DOHH2 (cell line): ENCODE measurements at regions not wholly inside any gene's neighbourhood (a gene's known extent, or its start where the extent isn't known, plus 50 kb on each side); places are given as distances from the start of the nearest gene placed in this dataset.

ENCODE experiments used
- H3F3A ChIP-seq: fragments of 200-600 bp; sonication (generic), shearing (Covaris generic); 2 replicates; pipeline ENCODE4 v1.6.0; 2016; ENCODE audit warnings: antibody characterized with exemption, mild to moderate bottlenecking; ENCODE audit not compliant: control insufficient read depth, insufficient read depth
- H3K27ac ChIP-seq: fragments of 200-600 bp; sonication (generic); 2 replicates; pipeline ENCODE4 v1.5.1; 2014; ENCODE audit warnings: low read depth, mild to moderate bottlenecking, low read length, moderate library complexity
- H3K27me3 ChIP-seq: fragments of 200-600 bp; sonication (generic); 2 replicates; pipeline ENCODE4 v1.6.1; 2014; ENCODE audit warnings: mild to moderate bottlenecking, low read length, mixed read lengths; ENCODE audit not compliant: control insufficient read depth
- H3K36me3 ChIP-seq: fragments of 200-600 bp; sonication (generic); 2 replicates; pipeline ENCODE4 v1.6.1; 2014; ENCODE audit warnings: mild to moderate bottlenecking, low read length, moderate library complexity, mixed read lengths; ENCODE audit not compliant: control insufficient read depth
- H3K4me1 ChIP-seq: fragments of 200-600 bp; sonication (generic); 2 replicates; pipeline ENCODE4 v1.6.1; 2014; ENCODE audit warnings: mild to moderate bottlenecking, low read length, mixed read lengths; ENCODE audit not compliant: control insufficient read depth
- H3K4me2 ChIP-seq: fragments of 200-600 bp; sonication (generic); 2 replicates; pipeline ENCODE4 v1.6.0; 2014; ENCODE audit warnings: mild to moderate bottlenecking, low read length, moderate library complexity
- H3K4me3 ChIP-seq: fragments of 200-600 bp; sonication (generic); 2 replicates; pipeline ENCODE4 v1.5.1; 2014; ENCODE audit warnings: mild to moderate bottlenecking, low read length, mixed read lengths
- H3K79me2 ChIP-seq: fragments of 200-600 bp; sonication (generic); 2 replicates; pipeline ENCODE4 v1.6.1; 2014; ENCODE audit warnings: mild to moderate bottlenecking, low read length, mixed read lengths; ENCODE audit not compliant: control insufficient read depth
- H3K9me2 ChIP-seq: fragments of 200-600 bp; sonication (generic); replicated peaks from 2 replicates; pipeline ENCODE4 v1.6.1; 2014; ENCODE audit warnings: mild to moderate bottlenecking, low read length, mixed read lengths; ENCODE audit not compliant: control insufficient read depth
- H3K9me3 ChIP-seq: fragments of 200-600 bp; sonication (generic); 2 replicates; pipeline ENCODE4 v1.6.1; 2014; ENCODE audit warnings: antibody characterized with exemption, low read length, mixed read lengths; ENCODE audit not compliant: control insufficient read depth, insufficient read depth
- H4K20me1 ChIP-seq: fragments of 200-600 bp; sonication (generic); 2 replicates; pipeline ENCODE4 v1.6.0; 2014; ENCODE audit warnings: low read depth, mild to moderate bottlenecking, antibody characterized with exemption, low read length, moderate library complexity; ENCODE audit not compliant: control insufficient read depth, insufficient read depth
- CTCF ChIP-seq: fragments of 200-600 bp; sonication (generic); IDR thresholded peaks from one replicate; pipeline ENCODE4 v1.5.1; 2014; ENCODE audit warnings: antibody characterized with exemption, mild to moderate bottlenecking, low read depth, low read length; ENCODE audit not compliant: poor library complexity, severe bottlenecking
- EZH2phosphoT487 ChIP-seq: fragments of 200-600 bp; sonication (generic); IDR thresholded peaks from 2 replicates; pipeline ENCODE4 v1.6.1; 2017; ENCODE audit warnings: borderline replicate concordance, mild to moderate bottlenecking, antibody characterized with exemption, low read length, moderate library complexity, mixed read lengths

- no peaks in the 10 kb centered on the region for H3K9me3 ChIP-seq
- H3K4me1 ChIP-seq = no peaks in the 10 kb centered on the region
- no peaks in the 10 kb centered on the region for H3K36me3 ChIP-seq
Measured at GRCh38 chr11:134558258-134558835, 146.3 kb upstream of the B3GAT1 start.

GRCh38 chr11:134557571-134558257, 145.7 kb upstream of the B3GAT1 start:
- Histone ChIP-seq H3K79me2 (no peaks in the 10 kb centered on the region), H3K27me3 (no peaks in the 10 kb centered on the region), H3K4me1 (no peaks in the 10 kb centered on the region), H3K9me2 (no peaks in the 10 kb centered on the region), H4K20me1 (no peaks in the 10 kb centered on the region), H3K9me3 (no peaks in the 10 kb centered on the region), H3K27ac (no peak overlapping the region), H3K36me3 (no peaks in the 10 kb centered on the region), H3K4me3 (no peak overlapping the region), H3K4me2 (no peak overlapping the region), H3F3A (no peaks in the 10 kb centered on the region)
- TF ChIP-seq EZH2phosphoT487 (no peak), CTCF (no peak)

More at GRCh38 chr11:134558258-134558835, 146.3 kb upstream of the B3GAT1 start:
- TF ChIP-seq EZH2phosphoT487 (no peak), CTCF (no peak)
- H3F3A ChIP-seq = no peaks in the 10 kb centered on the region
- no peak overlapping the region for H3K4me3 ChIP-seq
- no peaks in the 10 kb centered on the region for H3K27me3 ChIP-seq
- H4K20me1 ChIP-seq = no peaks in the 10 kb centered on the region
- H3K27ac ChIP-seq = no peak overlapping the region
- no peaks in the 10 kb centered on the region for H3K79me2 ChIP-seq
- no peak overlapping the region for H3K4me2 ChIP-seq
- H3K9me2 ChIP-seq = no peaks in the 10 kb centered on the region

GRCh38 chr11:134556186-134556585, 144.1 kb upstream of the B3GAT1 start:
- H4K20me1 ChIP-seq = no peaks in the 10 kb centered on the region
- H3K4me3 ChIP-seq = no peak overlapping the region
- no peak overlapping the region for H3K4me2 ChIP-seq
- H3K4me1 ChIP-seq = no peaks in the 10 kb centered on the region
- no peak for TF ChIP-seq EZH2phosphoT487
- no peak for TF ChIP-seq CTCF
- H3K27me3 ChIP-seq = no peaks in the 10 kb centered on the region
- no peaks in the 10 kb centered on the region for H3F3A ChIP-seq
- H3K36me3 ChIP-seq = no peaks in the 10 kb centered on the region
- H3K9me3 ChIP-seq = no peaks in the 10 kb centered on the region
- H3K27ac ChIP-seq = no peak overlapping the region
- H3K79me2 ChIP-seq = no peaks in the 10 kb centered on the region
- no peaks in the 10 kb centered on the region for H3K9me2 ChIP-seq
